ENCODE measurements at regions not wholly inside any gene's neighbourhood (a gene's known extent, or its start where the extent isn't known, plus 50 kb on each side); places are given as distances from the start of the nearest gene placed in this dataset.

GRCh38 chr5:110256298-110256697 is 470.2 kb downstream of the TMEM232 start:
- no peak for TF ChIP-seq CTCF (IDR thresholded peaks at IDR 0.05)

GRCh38 chr5:110257971-110258370 is 468.5 kb downstream of the TMEM232 start:
- TF ChIP-seq CTCF (IDR thresholded peaks at IDR 0.05) = no peak
- no peaks in the 10 kb centered on the region for H3K27me3 ChIP-seq (ENCODE audit: control insufficient read depth, insufficient read depth, low read length)
- H3K9ac ChIP-seq = no peak overlapping the region

More at GRCh38 chr5:110256298-110256697, 470.2 kb downstream of the TMEM232 start:
- no peaks in the 10 kb centered on the region for H3K36me3 ChIP-seq (ENCODE audit: control insufficient read depth, insufficient read depth, low read length)
- no peaks in the 10 kb centered on the region for H3K9me3 ChIP-seq (ENCODE audit: control insufficient read depth, low read length)
- no peaks in the 10 kb centered on the region for H3K4me1 ChIP-seq
- H3K4me3 ChIP-seq (ENCODE audit: low read depth, low read length) = no peak overlapping the region
- no peaks in the 10 kb centered on the region for H3K27me3 ChIP-seq (ENCODE audit: control insufficient read depth, insufficient read depth, low read length)
- no peak overlapping the region for H2AFZ ChIP-seq
- H3K27ac ChIP-seq = no peak overlapping the region
- H3K9ac ChIP-seq = no peak overlapping the region
- no peaks in the 10 kb centered on the region for H3K79me2 ChIP-seq
- H3K4me2 ChIP-seq (ENCODE audit: low read length) = no peak overlapping the region

GRCh38 chr5:110258460-110259216 is 467.8 kb downstream of the TMEM232 start:
- no peaks in the 10 kb centered on the region for H3K4me1 ChIP-seq

More at GRCh38 chr5:110257971-110258370, 468.5 kb downstream of the TMEM232 start:
- H3K36me3 ChIP-seq (ENCODE audit: control insufficient read depth, insufficient read depth, low read length) = no peaks in the 10 kb centered on the region
- H3K4me2 ChIP-seq (ENCODE audit: low read length) = no peak overlapping the region
- H3K4me1 ChIP-seq = no peaks in the 10 kb centered on the region
- no peaks in the 10 kb centered on the region for H3K79me2 ChIP-seq
- H3K4me3 ChIP-seq (ENCODE audit: low read depth, low read length) = no peak overlapping the region
- no peak overlapping the region for H2AFZ ChIP-seq
- no peak overlapping the region for H3K27ac ChIP-seq
- no peaks in the 10 kb centered on the region for H3K9me3 ChIP-seq (ENCODE audit: control insufficient read depth, low read length)

GRCh38 chr5:110262749-110263148 is 463.7 kb downstream of the TMEM232 start:
- H3K4me1 ChIP-seq = no peaks in the 10 kb centered on the region
- H3K79me2 ChIP-seq = no peaks in the 10 kb centered on the region
- TF ChIP-seq CTCF (IDR thresholded peaks at IDR 0.05) = no peak
- no peaks in the 10 kb centered on the region for H3K27me3 ChIP-seq (ENCODE audit: control insufficient read depth, insufficient read depth, low read length)
- no peak overlapping the region for H2AFZ ChIP-seq
- no peak overlapping the region for H3K4me2 ChIP-seq (ENCODE audit: low read length)
- H3K9me3 ChIP-seq (ENCODE audit: control insufficient read depth, low read length) = no peaks in the 10 kb centered on the region
- H3K4me3 ChIP-seq (ENCODE audit: low read depth, low read length) = no peak overlapping the region
- H3K9ac ChIP-seq = no peak overlapping the region
- no peak overlapping the region for H3K27ac ChIP-seq
- no peaks in the 10 kb centered on the region for H3K36me3 ChIP-seq (ENCODE audit: control insufficient read depth, insufficient read depth, low read length)

More at GRCh38 chr5:110258460-110259216, 467.8 kb downstream of the TMEM232 start:
- no peaks in the 10 kb centered on the region for H3K36me3 ChIP-seq (ENCODE audit: control insufficient read depth, insufficient read depth, low read length)
- no peaks in the 10 kb centered on the region for H3K27me3 ChIP-seq (ENCODE audit: control insufficient read depth, insufficient read depth, low read length)
- H3K79me2 ChIP-seq = no peaks in the 10 kb centered on the region
- H2AFZ ChIP-seq = no peak overlapping the region
- no peaks in the 10 kb centered on the region for H3K9me3 ChIP-seq (ENCODE audit: control insufficient read depth, low read length)
- no peak overlapping the region for H3K27ac ChIP-seq
- TF ChIP-seq CTCF (IDR thresholded peaks at IDR 0.05) = no peak
- H3K9ac ChIP-seq = no peak overlapping the region
- H3K4me3 ChIP-seq (ENCODE audit: low read depth, low read length) = no peak overlapping the region
- no peak overlapping the region for H3K4me2 ChIP-seq (ENCODE audit: low read length)

GRCh38 chr5:110264661-110265060 is 461.8 kb downstream of the TMEM232 start:
- Histone ChIP-seq H2AFZ (no peak overlapping the region), H3K79me2 (no peaks in the 10 kb centered on the region), H3K9me3 (ENCODE audit: control insufficient read depth, low read length) (no peaks in the 10 kb centered on the region), H3K27ac (no peak overlapping the region), H3K9ac (no peak overlapping the region), H3K4me3 (ENCODE audit: low read depth, low read length) (no peak overlapping the region), H3K27me3 (ENCODE audit: control insufficient read depth, insufficient read depth, low read length) (no peaks in the 10 kb centered on the region), H3K4me2 (ENCODE audit: low read length) (no peak overlapping the region), H3K4me1 (no peaks in the 10 kb centered on the region), H3K36me3 (ENCODE audit: control insufficient read depth, insufficient read depth, low read length) (no peaks in the 10 kb centered on the region)
- TF ChIP-seq CTCF (IDR thresholded peaks at IDR 0.05) = no peak

All from parathyroid adenoma (tissue), 2 donors.